Left hindlimb (tissue), 1 donor: ENCODE measurements at regions not wholly inside any gene's neighbourhood (a gene's known extent, or its start where the extent isn't known, plus 50 kb on each side); places are given as distances from the start of the nearest gene placed in this dataset.
"Not testable (repeated sequence)": the region's sequence is repeated elsewhere in the genome, so short reads cannot be mapped to it uniquely, and the experiment has no call there.

Source experiments
- DNase-seq: peaks from one replicate; pipeline ENCODE4 v3.0.0-alpha.2; 2018

- no peak for DNase-seq
Measured at GRCh38 chr13:53411463-53411862, 382.9 kb downstream of the OLFM4 start.

DNA sequence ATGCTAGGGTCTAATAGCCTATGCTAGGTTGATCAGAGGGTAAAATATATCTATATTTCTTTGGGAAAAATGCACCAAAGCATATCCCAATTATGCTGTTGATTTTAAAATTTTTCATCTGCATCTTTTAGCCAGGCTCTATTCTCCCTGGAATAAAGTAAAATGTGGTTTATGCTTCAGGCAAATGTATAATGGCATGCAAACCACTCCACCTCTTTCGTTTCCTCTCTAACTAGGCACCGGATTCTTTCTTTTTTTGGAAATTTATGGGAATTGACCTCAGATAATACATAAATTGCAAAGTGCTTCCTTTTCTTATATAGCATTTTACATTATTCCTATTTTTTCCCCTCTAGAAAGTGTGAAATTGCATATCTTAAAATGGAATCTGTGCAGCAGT lies 386.5 kb downstream of the OLFM4 start:
- DNase-seq, result no peak

DNA sequence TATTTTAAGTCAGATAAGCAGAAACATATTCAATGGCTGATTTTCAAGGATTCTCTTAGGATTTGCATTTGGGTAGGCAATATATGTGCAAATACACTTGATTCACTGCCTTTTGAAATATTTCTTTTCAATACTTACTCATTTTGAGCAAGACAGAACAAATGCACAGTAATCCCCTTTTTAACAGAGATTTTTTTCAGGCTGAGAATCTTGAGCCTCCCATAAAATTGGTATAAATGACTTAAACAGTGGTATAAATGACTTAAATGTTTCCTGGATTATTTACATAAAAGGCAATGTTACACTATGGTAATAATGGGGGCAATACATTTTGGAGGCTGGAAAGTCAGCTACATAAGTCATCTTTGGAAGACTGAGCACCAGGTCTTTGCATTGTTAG lies 389.0 kb downstream of the OLFM4 start:
- no peak for DNase-seq

DNA sequence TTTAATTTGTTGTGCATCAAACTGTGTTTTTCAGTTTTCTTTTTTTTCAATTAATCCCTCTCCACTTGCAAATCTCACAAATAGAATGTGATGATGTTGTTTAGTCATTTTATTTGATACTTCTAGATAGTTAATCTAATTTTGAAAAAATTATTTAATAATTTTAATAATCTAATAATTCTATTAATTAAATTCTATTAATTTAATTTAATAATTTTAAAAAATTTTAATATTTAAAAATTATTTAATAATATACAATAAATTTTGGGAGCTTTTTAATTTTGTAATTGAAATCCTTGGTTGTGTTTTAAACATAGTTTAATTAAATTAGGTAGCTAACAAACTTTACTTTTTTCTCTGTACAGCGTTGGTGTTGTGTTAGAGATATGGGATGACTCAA lies 393.8 kb downstream of the OLFM4 start:
- no peak for DNase-seq

DNA sequence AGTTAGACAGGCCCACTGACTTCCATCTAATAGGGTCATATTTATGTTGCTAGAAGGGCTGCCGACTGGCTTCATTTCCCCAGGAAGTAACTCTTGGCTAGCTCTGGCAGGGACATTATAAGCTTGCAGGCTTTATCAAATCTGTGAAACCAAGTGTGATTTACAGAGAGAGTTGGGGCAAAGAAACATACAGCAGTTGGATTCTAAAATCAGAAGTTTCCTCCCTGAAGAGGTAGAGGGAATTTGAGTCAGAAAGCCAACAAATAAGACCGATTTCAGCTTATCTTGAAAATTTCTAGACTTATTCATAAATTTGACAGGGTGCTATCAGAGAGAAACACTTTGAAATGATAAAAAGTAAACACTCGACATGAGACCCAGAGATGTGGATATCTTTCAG lies 407.8 kb downstream of the OLFM4 start:
- DNase-seq, result no peak

GRCh38 chr13:53439439-53440225 lies 411.0 kb downstream of the OLFM4 start:
- no peak for DNase-seq

DNA sequence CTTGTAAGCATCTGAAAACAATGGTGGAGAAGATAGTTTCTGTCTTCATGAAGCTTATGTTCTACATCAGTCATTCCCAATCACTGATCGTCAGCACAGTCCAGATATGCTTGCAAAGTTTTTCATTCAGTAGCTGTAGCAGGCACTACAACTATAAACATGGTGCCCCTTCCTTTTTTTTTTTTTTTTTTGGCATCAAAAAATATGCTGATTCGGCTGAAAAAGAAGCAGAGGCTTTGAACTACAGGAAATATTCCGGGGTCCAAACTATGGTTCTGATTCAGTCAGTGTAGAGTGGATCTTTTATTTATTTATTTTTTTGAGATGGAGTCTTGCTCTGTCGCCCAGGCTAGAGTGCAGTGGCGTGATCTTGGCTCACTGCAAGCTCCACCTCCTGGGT lies 414.4 kb downstream of the OLFM4 start:
- no peak for DNase-seq

DNA sequence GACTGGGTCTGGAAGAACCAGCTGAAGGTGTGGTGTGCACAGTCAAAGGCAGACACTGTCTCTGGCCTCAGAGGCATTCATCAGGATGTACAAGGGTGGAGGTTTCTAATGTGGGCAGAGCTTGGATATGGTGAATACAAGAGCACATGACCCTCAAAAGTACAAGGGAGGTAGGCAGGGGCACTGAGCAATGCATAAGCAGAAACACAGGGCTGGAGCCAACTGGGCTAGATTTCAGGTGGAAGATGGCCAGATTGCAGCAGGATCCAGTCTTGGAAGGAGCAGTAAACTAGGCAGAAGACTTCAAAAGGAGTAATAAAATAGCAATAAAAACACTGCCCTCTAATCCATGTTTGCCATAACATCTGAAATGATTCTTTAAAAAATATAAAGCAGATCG lies 417.1 kb downstream of the OLFM4 start:
- no peak for DNase-seq

GRCh38 chr13:53447456-53447855 lies 418.8 kb downstream of the OLFM4 start:
- no peak for DNase-seq

- no peak for DNase-seq
Measured at GRCh38 chr13:53447863-53448262, 419.2 kb downstream of the OLFM4 start.

- not testable (repeated sequence) for DNase-seq
Measured at GRCh38 chr13:53452263-53452808, 423.7 kb downstream of the OLFM4 start.

DNA sequence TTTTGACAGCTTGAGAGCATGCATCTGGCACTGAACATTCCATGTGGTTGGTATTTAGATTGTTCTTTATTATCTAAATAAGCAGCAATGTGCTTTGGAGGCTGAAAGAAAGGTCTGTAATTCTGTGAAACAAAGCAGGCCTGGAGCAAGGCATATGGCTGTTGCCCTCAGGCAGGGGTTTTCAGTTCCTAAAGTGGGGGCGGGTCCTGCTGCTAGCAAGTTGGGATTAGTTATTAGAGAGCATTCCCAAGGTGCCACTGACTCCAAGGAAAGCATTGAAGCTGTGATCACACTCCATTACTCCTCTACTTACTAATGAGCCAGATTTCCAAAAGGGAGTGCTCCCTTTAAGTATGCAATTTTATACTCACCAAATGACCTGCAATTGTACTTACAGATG lies 432.2 kb downstream of the OLFM4 start:
- DNase-seq, result no peak

DNA sequence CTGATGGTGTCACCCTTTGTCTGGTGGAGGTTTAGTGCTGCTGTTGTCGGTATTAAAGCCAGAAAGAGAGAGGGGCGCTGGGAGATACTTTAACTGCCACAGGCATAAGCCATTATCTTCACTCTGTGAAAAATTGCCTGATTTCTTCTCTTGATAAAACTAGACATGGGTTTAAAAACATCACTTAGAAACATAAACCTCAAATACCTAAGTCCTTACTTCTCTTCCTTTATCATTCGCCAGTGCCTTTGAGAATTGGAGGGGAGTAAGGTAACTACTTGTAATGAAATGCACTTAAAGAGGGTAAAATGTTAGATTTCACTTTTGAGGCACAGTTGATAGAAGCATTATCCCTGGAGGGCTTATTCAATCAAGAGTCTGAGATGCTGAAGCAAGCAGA lies 434.5 kb downstream of the OLFM4 start:
- no peak for DNase-seq

DNA sequence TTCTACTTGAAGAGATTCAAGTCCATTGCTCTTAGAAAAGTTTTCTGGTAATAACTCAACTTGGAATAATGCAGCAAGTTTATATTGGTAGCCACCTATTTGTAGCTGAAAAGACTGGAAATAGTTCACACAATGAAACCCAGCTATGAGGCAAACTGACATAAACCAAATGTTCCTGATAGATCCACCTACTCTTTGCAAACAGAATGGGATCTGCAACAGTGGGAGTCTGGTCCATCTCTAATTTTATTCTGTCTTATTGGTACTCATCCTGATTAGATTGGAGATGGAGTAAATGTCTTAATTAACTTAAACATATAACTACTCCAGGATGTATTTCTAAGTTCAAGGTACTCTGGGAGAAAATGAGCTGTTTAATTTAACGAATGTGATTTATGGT lies 438.0 kb downstream of the OLFM4 start:
- DNase-seq, result no peak

- DNase-seq, result no peak
Measured at GRCh38 chr13:53473397-53473796, 444.8 kb downstream of the OLFM4 start.

DNA sequence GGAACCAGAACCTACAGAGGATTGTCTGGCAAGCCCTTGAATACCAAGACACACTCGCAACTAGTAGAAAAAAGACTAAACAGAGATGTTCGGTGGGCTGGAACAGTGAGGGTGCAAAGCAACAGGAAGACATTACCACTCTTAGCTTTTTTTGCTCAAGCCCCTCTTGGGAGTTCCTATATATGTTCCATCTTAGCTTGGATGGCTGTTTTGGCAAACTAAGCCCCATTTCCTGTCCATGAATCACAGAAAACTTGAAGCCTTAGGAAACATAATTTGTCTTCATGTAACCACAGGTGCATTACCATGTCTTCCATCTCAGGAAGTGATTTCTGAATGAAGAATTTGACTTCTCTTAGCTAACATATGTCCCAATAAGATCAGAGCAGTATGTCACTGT lies 446.3 kb downstream of the OLFM4 start:
- no peak for DNase-seq

GRCh38 chr13:53490752-53491151 lies 462.1 kb downstream of the OLFM4 start:
- DNase-seq, result no peak

DNA sequence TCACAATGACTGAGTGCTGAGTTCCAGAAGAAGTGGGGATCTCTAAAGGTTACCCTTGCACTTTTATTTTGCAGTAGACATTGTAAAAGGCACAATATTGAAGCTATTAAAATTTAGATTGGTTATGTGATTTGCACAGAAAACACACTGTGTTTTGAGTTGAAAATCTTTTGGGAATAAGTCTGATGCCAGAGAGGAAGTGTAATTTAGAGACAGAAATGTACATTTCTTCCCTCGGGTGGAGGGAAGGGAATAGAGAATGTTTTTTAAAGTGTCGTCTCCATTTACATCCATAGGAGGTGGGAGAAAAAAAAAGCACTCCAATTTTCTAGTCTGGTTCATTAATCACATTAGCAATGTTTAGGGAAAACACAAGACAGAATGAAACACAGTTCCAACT lies 465.8 kb downstream of the OLFM4 start:
- DNase-seq, result no peak

DNA sequence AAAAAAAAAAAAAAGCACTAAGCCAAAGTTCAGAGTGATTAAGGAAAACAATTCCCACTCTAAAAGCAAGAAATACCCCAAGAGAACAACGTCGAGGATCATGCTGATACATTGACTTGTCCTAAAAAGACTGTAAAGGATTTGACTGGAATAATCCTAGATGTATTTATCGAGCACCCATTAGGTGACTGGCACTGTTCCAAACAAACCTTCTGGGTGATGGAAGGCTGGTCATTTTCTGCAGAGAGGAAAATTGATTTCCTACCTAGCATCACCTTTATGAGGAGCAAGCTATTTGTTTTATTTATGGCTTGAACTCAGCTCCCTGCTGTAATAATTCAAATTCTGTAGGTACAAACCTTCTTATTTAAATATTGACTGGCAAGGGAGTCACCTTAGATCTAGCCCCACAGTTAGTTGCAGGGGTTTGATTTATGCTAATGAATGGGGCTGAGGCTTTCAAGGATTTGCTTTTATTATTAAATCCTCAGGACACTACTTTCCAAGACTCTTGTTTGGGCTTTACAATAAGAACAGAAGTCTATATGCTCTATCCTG lies 471.0 kb downstream of the OLFM4 start:
- DNase-seq, result no peak

DNA sequence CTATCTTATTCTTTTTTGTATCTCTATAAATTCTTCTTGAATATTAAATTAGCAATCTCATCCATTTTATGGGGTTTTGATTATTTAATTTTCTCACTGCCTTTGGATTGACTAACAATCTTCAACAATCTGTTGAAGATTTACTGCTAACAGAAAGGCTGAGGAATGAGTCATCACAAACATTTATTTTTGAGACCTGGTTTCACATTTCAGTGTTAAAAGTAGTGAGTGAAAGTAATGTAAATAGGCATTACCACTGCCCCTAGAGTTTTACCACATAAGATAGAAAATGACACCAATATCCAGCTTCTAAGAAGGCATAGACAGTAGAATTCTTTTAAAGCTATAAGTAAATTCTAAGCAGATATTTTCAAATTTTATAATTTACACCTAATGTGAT lies 472.8 kb downstream of the OLFM4 start:
- no peak for DNase-seq

DNA sequence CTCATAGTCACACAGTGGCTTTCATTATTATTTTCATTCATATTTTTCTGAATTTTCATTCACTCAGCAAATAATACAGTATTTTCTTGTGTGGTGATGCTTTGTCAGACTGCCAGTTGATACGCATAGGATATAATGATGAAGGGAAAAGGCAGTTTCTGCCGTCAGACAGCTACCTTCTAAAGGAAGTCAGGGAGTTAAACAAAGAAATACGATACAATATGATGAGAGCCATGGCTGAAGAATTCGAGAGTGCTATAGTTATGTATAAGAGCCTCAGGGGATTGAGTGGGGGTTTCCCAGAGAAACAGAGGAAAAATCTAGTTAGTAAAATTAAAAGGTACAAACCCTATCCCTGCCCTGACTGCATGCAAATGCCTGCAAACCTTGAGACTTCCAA lies 479.1 kb downstream of the OLFM4 start:
- DNase-seq, result no peak

DNA sequence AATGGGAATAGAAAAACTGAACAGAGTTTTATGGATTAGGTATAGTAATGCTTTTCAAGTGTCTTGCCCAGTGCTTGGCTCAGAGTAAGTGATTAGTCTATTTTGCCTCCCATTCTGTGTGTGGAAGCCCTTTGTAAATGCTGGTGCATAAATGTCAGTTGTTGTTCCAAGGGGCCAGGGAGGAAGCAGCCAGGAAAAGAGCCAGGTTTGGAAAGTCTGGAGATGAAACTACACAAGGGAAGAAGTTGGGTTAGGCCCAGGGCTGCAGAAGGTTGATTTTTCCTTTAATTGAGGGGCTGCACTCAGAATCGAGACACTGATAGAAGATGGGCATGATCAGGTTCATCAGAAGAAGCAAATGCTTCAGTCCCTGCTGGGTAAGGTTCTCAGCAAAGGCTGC lies 484.0 kb downstream of the OLFM4 start:
- no peak for DNase-seq

DNA sequence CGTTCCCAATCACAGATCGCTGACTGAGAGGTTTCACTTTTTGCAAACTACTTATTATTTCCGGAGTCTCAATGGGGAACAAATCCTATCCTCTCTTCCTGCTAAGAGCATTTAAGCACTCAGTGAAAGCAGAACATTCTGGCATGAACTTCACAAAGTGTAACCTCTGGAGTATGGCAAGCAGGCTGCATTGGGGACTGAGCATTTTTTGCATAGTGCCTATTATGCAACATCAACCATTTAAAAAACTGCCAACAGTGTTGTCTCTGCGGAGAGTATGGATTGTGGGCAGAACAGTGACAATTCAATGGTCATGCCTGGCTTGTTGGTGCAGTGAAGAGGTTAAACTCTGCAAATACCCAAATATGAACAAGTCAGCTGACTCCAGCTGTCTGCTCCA lies 484.6 kb downstream of the OLFM4 start:
- peak; percentile 36 for DNase-seq

DNA sequence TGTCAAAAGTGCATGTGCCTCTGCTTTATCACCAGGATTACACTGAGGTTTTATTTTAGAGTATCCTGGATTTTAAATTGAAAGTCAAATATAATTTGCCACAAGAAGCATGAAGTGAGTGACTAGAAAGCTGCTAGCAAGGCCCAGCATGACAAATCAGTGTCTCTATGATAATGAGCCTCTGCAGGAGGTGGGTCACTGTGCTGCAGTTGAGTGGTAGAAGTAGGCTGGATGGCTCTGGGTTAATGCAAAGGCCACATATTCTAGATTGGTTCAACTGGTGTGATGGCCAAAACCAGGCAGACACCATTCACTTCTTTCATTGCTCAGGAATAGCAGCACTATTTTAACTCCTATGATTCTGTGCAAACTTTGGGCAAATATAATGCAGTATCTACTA lies 491.5 kb downstream of the OLFM4 start:
- DNase-seq, result no peak

DNA sequence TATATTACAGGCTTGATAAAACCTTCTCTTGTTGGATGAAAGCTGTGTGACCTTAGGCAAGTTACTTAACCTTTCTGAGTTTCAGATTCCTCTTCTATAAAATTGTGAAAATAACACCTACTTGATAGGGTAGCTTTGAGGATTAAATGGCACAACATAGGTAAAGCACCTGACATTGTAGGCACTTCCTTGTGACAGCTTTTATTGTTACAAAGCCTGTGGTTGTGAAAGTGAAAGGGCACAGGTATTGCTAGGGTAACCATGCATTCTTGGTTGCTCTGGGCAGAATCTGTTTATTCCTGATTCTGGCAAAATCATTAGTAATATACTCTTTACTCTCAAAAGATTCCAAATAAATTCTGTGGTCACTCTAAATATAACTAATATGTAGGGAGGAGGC lies 493.4 kb downstream of the OLFM4 start:
- DNase-seq, result no peak
